HG02642 (cell line): ENCODE measurements at regions not wholly inside any gene's neighbourhood (a gene's known extent, or its start where the extent isn't known, plus 50 kb on each side); places are given as distances from the start of the nearest gene placed in this dataset.
A peak's percentile ranks its signal among the peaks of the same experiment; 100 is the strongest.
"Not testable (repeated sequence)": the region's sequence is repeated elsewhere in the genome, so short reads cannot be mapped to it uniquely, and the experiment has no call there.

Experiments
- ATAC-seq: cut with Tn5 transposase; IDR thresholded peaks from one replicate; pipeline ENCODE4 v1.9.1; 2021; ENCODE audit warnings: mild to moderate bottlenecking; ENCODE audit not compliant: unreplicated experiment, poor library complexity

- no peak for ATAC-seq
Observed at GRCh38 chr12:20132818-20133217, 235.5 kb upstream of the PDE3A start.

DNA sequence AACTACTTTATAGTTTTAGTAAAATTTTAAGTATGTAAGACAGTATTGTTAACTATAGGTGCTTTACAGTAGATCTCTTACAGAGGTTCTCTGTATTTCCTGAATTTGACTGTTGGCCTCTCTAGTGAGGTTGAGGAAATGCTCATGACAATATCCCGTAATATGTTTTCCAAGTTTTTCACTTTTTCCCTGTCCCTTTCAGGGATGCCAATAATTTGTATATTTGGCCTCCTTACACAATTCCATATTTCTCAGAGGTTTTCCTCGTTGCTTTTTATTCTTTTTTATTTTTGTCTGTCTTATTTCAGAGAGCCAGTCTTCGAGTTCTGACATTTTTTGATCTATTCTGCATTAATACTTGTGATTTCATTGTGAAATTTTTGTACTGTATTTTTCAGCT lies 233.7 kb upstream of the PDE3A start:
- ATAC-seq = no peak

DNA sequence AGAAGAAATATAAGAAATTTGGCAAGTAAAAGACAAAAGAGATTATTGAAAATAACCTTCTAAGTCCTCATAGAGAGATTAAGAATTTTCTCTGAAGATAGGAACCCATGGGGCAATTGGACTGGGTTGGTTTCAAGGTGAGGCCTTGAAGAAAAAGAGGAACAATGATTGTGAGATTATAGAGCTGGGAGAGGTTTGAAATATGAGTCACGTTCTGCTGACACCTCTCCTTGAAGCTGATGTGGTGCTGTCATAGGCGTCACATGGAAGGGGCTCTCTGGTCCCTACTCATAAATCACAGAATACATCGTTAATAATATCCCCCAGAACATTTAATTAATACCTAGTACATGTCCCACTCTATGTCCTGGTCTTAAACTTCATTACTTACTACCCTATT lies 227.6 kb upstream of the PDE3A start:
- no peak for ATAC-seq

- no peak for ATAC-seq
Observed at GRCh38 chr12:20142316-20142715, 226.0 kb upstream of the PDE3A start.

DNA sequence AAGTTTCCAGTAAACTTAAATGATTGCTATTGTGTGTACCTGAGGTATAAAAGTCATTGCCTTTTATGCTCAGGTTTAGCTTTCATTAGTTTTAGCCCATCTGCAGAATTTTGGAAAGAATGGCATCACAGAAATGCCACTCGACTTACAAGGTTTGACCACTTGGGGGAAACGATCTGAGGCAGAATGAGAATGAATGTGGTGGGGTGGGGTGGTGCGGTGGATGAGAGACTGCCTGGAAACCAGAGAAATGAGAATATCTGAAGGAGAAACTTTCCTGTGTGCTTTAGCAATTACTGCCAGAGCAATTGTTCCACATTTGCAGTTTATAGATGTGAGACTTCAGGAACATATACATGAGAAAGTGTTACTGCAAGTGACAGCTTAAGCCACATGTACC lies 225.4 kb upstream of the PDE3A start:
- ATAC-seq = no peak

DNA sequence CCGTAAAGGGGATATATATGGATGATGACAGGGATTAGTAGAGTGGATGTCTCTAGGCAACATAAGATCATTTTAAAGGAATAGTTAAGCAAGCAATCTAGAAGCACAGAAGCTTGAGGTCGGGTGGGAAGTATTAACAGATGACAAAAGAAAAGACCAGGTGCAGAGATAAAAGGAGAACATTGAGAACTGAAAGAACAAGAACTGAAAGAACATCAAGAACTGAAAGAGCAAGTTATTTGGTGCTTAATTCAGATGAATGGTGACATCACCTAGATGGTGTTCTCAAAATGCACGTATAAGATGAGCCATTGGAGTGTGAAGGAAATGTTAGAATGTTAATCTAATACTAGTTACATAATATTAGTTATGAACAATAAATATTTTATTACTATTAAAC lies 224.0 kb upstream of the PDE3A start:
- ATAC-seq = peak; percentile 42

GRCh38 chr12:20148241-20148640 lies 220.1 kb upstream of the PDE3A start:
- no peak for ATAC-seq

DNA sequence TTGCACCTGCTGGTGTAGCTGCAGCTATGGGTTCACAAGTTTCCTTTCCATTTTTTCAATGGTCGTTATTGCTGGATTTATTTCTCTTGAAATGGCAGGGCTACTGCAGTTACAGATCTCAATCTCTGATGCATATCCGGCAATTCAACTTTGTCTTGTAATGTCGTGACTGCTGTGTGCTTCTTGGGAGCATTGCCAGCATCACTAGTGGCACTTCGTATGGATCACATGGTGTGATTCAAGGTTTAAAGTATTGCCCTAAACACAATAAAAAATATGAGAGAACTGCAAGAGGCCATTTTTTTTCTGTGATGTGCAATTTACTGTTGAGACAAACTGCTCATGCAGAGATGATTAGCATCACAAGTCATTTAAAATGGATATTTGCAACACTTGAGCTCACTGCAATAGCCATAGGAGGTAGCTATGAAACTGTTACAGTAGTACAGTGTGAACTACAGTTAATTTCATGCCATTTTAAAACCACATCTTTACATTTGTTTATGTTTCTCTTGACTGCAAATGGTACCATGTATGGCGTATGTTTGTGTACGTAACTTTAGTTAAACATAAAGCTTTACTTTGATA lies 217.4 kb upstream of the PDE3A start:
- no peak for ATAC-seq

DNA sequence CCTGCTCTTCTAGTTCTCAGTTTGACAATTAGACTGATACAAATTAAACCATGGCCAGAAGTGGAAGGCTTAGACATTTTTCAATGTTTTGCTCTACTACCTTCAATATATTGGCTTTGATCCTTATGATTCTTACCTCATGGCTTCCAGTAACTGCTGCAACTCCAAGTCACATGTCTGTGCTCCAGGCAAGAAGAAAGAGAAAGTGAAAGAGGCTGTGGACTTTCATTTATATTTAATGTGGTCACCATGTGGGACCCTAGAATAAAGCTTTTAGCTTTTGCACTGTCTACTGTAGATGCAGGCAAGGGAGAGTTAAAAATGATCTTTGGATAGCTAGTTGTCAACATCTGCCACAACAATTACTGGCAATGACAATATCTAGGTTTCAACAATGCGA lies 214.3 kb upstream of the PDE3A start:
- ATAC-seq = no peak

GRCh38 chr12:20155374-20155773 lies 213.0 kb upstream of the PDE3A start:
- ATAC-seq = no peak

DNA sequence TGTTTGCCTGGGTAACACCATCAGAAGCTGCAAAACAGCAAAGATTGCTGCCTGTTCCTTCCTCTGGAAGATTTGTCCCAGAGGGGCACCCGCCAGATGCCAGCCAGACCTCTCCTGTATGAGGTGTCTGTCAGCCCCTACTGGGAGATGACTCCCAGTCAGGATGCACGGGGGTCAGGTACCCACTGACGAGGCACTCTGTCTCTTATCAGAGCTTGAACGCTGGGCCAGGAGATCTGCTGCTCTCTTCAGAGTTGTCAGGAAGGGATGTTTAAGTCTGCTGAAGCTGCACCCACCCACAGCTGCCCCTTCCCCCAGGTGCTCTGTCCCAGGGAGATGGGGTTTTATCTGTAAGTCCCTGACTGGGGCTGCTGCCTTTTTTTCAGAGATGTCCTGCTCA lies 207.4 kb upstream of the PDE3A start:
- ATAC-seq = not testable (repeated sequence)

DNA sequence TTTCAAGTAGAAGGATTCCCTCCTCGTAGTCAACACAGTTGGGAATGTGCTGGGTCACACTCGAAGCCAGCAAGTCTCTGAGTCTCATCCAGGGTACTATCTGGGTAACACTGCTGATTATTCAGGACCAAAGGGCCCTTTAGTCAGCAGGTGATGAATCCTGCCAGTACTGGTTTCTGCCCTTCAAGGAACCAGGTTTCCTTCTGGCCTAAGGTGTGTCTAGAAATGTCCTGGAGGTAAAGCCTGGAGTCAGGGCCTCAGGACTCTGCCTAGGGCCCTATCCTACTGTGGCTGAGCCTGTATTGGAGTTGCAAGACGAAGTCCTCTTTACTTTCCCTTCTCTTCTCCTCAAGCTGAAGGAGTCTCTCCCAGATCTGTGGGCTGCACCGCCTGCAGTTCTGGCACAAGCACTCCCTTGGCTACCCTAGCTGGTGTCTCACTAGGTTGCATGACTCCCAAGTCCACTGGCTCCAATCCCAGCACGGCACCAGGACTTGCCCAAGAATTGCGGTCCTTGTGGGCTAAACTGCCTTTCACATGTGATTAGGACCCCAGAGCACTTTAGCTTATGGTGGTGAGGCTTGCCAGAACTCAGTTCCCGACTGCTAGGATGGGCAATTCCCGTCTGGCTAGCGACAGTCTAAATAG lies 193.7 kb upstream of the PDE3A start:
- ATAC-seq = no peak

DNA sequence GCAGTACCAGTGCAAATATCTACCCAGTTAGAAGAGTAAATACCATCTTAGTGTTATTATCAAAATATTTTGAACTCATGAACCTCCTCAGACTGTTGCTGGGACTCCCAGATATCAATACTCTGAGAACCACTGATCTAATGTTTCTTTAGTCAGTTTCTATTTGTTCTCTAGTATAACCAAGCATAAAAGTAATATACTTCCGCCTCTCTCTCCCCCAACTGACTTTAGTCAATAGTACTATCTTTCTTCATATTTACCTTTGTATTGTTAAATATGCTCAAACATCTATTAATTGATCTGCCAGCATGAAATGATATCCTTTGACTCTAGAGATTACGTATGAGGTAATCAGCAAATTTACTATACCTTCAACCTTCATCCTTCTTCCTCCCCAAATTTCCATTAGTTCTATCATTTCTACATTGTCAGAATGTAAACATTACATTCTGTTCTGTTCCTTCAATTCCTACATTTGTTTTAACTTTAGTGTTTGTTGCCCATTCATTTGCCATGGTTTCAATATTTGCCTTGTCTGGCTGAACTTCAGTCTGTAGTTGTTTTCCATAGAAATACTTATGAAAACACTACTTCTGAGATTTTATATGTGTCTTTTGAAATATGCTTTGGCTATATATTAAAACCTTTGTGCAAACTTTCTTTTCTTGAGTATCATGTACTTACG lies 192.5 kb upstream of the PDE3A start:
- ATAC-seq = no peak

GRCh38 chr12:20181416-20182180 lies 186.7 kb upstream of the PDE3A start:
- ATAC-seq = no peak

GRCh38 chr12:20183563-20183962 lies 184.8 kb upstream of the PDE3A start:
- ATAC-seq = no peak

DNA sequence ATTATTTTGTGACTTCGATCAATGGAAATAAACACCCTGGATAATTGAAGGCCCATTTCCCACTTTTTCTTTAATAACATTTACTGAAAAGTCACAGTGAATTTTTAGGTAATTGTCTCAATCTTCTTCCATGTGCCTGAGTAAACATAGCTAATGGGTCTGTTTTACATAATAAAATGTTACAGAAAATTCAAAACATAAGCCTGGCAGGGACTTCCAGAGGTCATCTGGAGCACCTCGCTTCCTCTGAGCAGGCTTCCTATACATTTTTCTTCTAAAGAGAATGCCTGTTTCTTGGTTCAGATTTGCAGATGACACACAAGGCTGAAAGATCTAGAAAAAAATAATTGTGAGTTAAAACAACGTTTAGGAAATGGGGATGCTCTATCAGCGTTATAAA lies 183.8 kb upstream of the PDE3A start:
- no peak for ATAC-seq

GRCh38 chr12:20187456-20187855 lies 180.9 kb upstream of the PDE3A start:
- ATAC-seq = no peak

GRCh38 chr12:20188930-20189653 lies 179.2 kb upstream of the PDE3A start:
- no peak for ATAC-seq

GRCh38 chr12:20189767-20190166 lies 178.6 kb upstream of the PDE3A start:
- no peak for ATAC-seq

GRCh38 chr12:20194171-20194570 lies 174.2 kb upstream of the PDE3A start:
- ATAC-seq = no peak

DNA sequence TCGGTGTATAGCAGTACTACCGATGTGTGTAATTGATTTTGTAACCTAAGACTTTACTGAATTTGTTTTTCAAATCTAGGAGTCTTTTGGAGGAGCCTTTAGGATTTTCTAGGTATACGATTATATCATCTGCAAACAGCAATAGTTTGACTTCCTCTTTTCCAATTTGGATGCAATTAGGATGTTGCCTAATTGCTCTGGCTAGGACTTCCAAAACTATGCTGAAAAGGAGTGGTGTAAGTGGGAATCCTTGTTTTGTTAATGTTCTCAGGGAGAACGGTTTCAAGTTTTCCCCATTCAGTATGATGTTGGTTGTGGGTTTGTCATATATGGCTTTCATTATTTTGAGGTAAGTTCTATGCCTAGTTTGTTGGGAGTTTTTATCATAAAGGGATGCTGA lies 171.6 kb upstream of the PDE3A start:
- ATAC-seq = no peak
